ENCODE measurements at regions not wholly inside any gene's neighbourhood (a gene's known extent, or its start where the extent isn't known, plus 50 kb on each side); places are given as distances from the start of the nearest gene placed in this dataset.

GRCh38 chr16:50861970-50862411 lies 120.1 kb downstream of the CYLD start:
- CTCF ChIA-PET (ENCODE audit: unreplicated experiment), result no interaction called here
- intact Hi-C loops (cut with micrococcal nuclease; ENCODE audit: unreplicated experiment), result no loop called here
- Histone ChIP-seq H3K4me3 (ENCODE audit: low read depth, low read length, poor library complexity, severe bottlenecking) (no peak overlapping the region), H3K9me2 (ENCODE audit: insufficient read depth, low read length) (no peaks in the 10 kb centered on the region), H3K27ac (ENCODE audit: low read depth, low read length, poor library complexity, severe bottlenecking) (no peak overlapping the region), H4K20me1 (ENCODE audit: insufficient read depth, low read length) (no peaks in the 10 kb centered on the region), H3K36me3 (ENCODE audit: insufficient read depth, low read length) (no peaks in the 10 kb centered on the region), H3K4me1 (ENCODE audit: insufficient read depth, low read length, poor library complexity, severe bottlenecking) (no peaks in the 10 kb centered on the region), H3K79me2 (ENCODE audit: insufficient read depth, low read depth, low read length) (no peaks in the 10 kb centered on the region), H3K9me3 (ENCODE audit: low read length) (no peaks in the 10 kb centered on the region), H2AFZ (ENCODE audit: low read length) (no peak overlapping the region), H3K4me2 (ENCODE audit: low read length) (no peak overlapping the region)
- POLR2A ChIA-PET, result no interaction called here
- TF ChIP-seq EZH2phosphoT487 (IDR thresholded peaks at IDR 0.05; ENCODE audit: borderline replicate concordance, low read depth, low read length) (no peak), CTCF (conservative IDR thresholded peaks at IDR 0.05; ENCODE audit: low read length) (no peak)
- no TSS peak for BruUV-seq (replicated peaks)
- DNase-seq (ENCODE audit: low spot score), result no peak

GRCh38 chr16:50861451-50861850 lies 119.6 kb downstream of the CYLD start:
- Histone ChIP-seq H3K27ac (ENCODE audit: low read depth, low read length, poor library complexity, severe bottlenecking) (no peak overlapping the region), H3K4me1 (ENCODE audit: insufficient read depth, low read length, poor library complexity, severe bottlenecking) (no peaks in the 10 kb centered on the region), H3K79me2 (ENCODE audit: insufficient read depth, low read depth, low read length) (no peaks in the 10 kb centered on the region), H3K4me2 (ENCODE audit: low read length) (no peak overlapping the region), H3K4me3 (ENCODE audit: low read depth, low read length, poor library complexity, severe bottlenecking) (no peak overlapping the region), H2AFZ (ENCODE audit: low read length) (no peak overlapping the region), H3K9me2 (ENCODE audit: insufficient read depth, low read length) (no peaks in the 10 kb centered on the region), H4K20me1 (ENCODE audit: insufficient read depth, low read length) (no peaks in the 10 kb centered on the region), H3K9me3 (ENCODE audit: low read length) (no peaks in the 10 kb centered on the region), H3K36me3 (ENCODE audit: insufficient read depth, low read length) (no peaks in the 10 kb centered on the region)
- DNase-seq (ENCODE audit: low spot score), result no peak
- TF ChIP-seq EZH2phosphoT487 (IDR thresholded peaks at IDR 0.05; ENCODE audit: borderline replicate concordance, low read depth, low read length), result no peak
- TF ChIP-seq CTCF (conservative IDR thresholded peaks at IDR 0.05; ENCODE audit: low read length), result no peak
- intact Hi-C loops (cut with micrococcal nuclease; ENCODE audit: unreplicated experiment), result no loop called here
- no TSS peak for BruUV-seq (replicated peaks)
- CTCF ChIA-PET (ENCODE audit: unreplicated experiment), result interaction anchor here (0.6 kb wide), 1 partner anchor 12 kb away, joined by 3 read pairs; no protein-coding TSS in a partner anchor
- POLR2A ChIA-PET, result no interaction called here

DNA sequence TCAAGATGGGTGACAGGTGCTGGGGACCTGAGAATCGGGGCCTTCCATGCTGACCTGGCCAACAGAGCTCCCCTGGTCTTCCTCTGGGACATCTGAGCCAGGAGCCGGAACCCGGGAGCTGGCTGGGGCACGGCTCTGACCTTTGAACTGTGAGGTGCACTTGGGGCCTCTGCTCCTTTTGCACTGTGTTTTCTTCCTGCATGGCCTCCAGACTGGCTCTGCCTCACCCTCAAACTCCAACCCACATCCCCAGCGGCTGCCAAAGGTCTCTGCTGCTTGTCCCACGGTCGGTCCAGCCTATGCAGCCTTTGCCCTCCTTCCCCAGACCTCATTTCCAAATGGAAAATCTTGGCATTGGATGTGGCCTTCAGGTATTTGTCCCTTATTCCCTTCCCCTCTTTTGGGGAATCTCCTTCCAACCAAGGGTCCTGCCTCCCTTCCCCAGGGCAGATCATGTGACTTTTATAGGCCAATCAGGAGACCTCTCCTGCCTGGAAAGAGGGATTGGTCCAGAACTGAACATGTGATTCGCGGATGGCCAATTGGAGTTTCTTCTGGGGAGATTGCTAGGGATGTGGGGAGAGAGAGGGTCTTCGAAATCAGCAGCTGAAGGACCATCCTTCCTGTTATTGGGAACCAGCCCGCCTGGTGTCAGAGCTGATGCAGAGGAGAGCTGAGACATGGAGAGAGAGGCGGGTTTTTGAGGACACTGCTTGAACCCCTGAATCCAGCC lies 117.9 kb downstream of the CYLD start:
- CTCF ChIA-PET (ENCODE audit: unreplicated experiment), result no interaction called here
- POLR2A ChIA-PET, result interaction anchor here (0.7 kb wide), 1 partner anchor 86 kb away, joined by 4 read pairs; no protein-coding TSS in a partner anchor
- H3K4me3 ChIP-seq (ENCODE audit: low read depth, low read length, poor library complexity, severe bottlenecking), result no peak overlapping the region
- no peaks in the 10 kb centered on the region for H3K9me2 ChIP-seq (ENCODE audit: insufficient read depth, low read length)
- no peaks in the 10 kb centered on the region for H4K20me1 ChIP-seq (ENCODE audit: insufficient read depth, low read length)
- no peak for DNase-seq (ENCODE audit: low spot score)
- no peaks in the 10 kb centered on the region for H3K36me3 ChIP-seq (ENCODE audit: insufficient read depth, low read length)
- H2AFZ ChIP-seq (ENCODE audit: low read length), result no peak overlapping the region
- H3K4me1 ChIP-seq (ENCODE audit: insufficient read depth, low read length, poor library complexity, severe bottlenecking), result no peaks in the 10 kb centered on the region
- H3K9me3 ChIP-seq (ENCODE audit: low read length), result no peaks in the 10 kb centered on the region
- H3K79me2 ChIP-seq (ENCODE audit: insufficient read depth, low read depth, low read length), result no peaks in the 10 kb centered on the region
- H3K4me2 ChIP-seq (ENCODE audit: low read length), result no peak overlapping the region
- no peak overlapping the region for H3K27ac ChIP-seq (ENCODE audit: low read depth, low read length, poor library complexity, severe bottlenecking)
- TF ChIP-seq EZH2phosphoT487 (IDR thresholded peaks at IDR 0.05; ENCODE audit: borderline replicate concordance, low read depth, low read length) (no peak), CTCF (conservative IDR thresholded peaks at IDR 0.05; ENCODE audit: low read length) (no peak)
- intact Hi-C loops (cut with micrococcal nuclease; ENCODE audit: unreplicated experiment), result loop anchor here (10.0 kb wide), 1 partner anchor 45 kb away; no protein-coding TSS in a partner anchor
- BruUV-seq (replicated peaks), result no TSS peak
